ACC112 (cell line): ENCODE measurements at regions not wholly inside any gene's neighbourhood (a gene's known extent, or its start where the extent isn't known, plus 50 kb on each side); places are given as distances from the start of the nearest gene placed in this dataset.

Experiments used
- H2AFZ ChIP-seq: fragments of 200-600 bp; sonication (generic); one replicate; pipeline ENCODE4 v1.6.0; 2017; ENCODE audit warnings: antibody characterized with exemption, low read length; ENCODE audit not compliant: unreplicated experiment
- H3K27ac ChIP-seq: fragments of 200-600 bp; sonication (generic); 2 replicates; pipeline ENCODE4 v1.5.1; 2014; ENCODE audit warnings: low read depth, mild to moderate bottlenecking, antibody characterized with exemption, low read length, moderate library complexity
- H3K27me3 ChIP-seq: fragments of 200-600 bp; sonication (generic); 2 replicates; pipeline ENCODE4 v1.6.1; 2014; ENCODE audit warnings: mild to moderate bottlenecking, antibody characterized with exemption, low read length, moderate library complexity, mixed read lengths; ENCODE audit not compliant: insufficient read depth
- H3K36me3 ChIP-seq: fragments of 200-600 bp; sonication (generic); 2 replicates; pipeline ENCODE4 v1.6.1; 2016; ENCODE audit warnings: mild to moderate bottlenecking, antibody characterized with exemption, low read length, moderate library complexity, mixed read lengths; ENCODE audit not compliant: insufficient read depth
- H3K4me1 ChIP-seq: fragments of 200-600 bp; sonication (generic); one replicate; pipeline ENCODE4 v1.6.1; 2016; ENCODE audit warnings: low read length, mixed read lengths; ENCODE audit not compliant: insufficient read depth, unreplicated experiment, control insufficient read depth
- H3K4me3 ChIP-seq: fragments of 200-600 bp; sonication (generic); 2 replicates; pipeline ENCODE4 v1.5.1; 2014; ENCODE audit warnings: mild to moderate bottlenecking, low read depth, low read length
- H3K79me2 ChIP-seq: fragments of 200-600 bp; sonication (generic); one replicate; pipeline ENCODE4 v1.6.0; 2016; ENCODE audit warnings: low read length; ENCODE audit not compliant: control insufficient read depth, unreplicated experiment, insufficient read depth

DNA sequence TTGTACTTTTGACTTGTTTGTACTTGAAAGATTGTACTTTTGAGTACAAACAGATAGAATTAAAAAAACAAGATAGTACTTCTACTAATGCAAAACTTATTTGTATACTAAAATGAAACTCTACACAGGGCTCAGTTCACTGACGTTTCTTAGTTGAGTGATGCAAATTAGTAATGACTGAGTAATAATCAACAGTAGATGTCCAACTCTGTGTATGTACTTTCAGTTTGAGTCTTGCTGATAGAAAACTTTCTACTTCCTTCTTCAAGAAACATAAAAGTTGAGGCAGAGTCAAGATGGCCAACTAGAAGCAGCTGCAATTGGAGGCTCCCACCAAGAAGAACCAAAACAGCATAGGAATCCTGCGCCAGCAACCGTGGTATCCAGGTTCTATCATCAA lies 585.0 kb downstream of the NR4A2 start:
- Histone ChIP-seq H3K27me3 (no peaks in the 10 kb centered on the region), H3K36me3 (no peaks in the 10 kb centered on the region), H3K4me1 (no peaks in the 10 kb centered on the region), H2AFZ (no peak overlapping the region), H3K4me3 (no peak overlapping the region), H3K79me2 (no peaks in the 10 kb centered on the region), H3K27ac (no peak overlapping the region)

GRCh38 chr2:155733091-155733853 lies 599.2 kb downstream of the NR4A2 start:
- Histone ChIP-seq H3K27me3 (no peaks in the 10 kb centered on the region), H2AFZ (no peak overlapping the region), H3K36me3 (no peaks in the 10 kb centered on the region), H3K4me1 (no peaks in the 10 kb centered on the region), H3K27ac (no peak overlapping the region), H3K79me2 (no peaks in the 10 kb centered on the region), H3K4me3 (no peak overlapping the region)

GRCh38 chr2:155730804-155731203 lies 601.7 kb downstream of the NR4A2 start:
- Histone ChIP-seq H3K36me3 (no peaks in the 10 kb centered on the region), H3K79me2 (no peaks in the 10 kb centered on the region), H2AFZ (no peak overlapping the region), H3K4me3 (no peak overlapping the region), H3K27ac (no peak overlapping the region), H3K27me3 (no peaks in the 10 kb centered on the region), H3K4me1 (no peaks in the 10 kb centered on the region)

GRCh38 chr2:155727187-155727895 lies 605.2 kb downstream of the NR4A2 start:
- Histone ChIP-seq H3K27ac (no peak overlapping the region), H2AFZ (no peak overlapping the region), H3K4me3 (no peak overlapping the region), H3K36me3 (no peaks in the 10 kb centered on the region), H3K79me2 (no peaks in the 10 kb centered on the region), H3K27me3 (no peaks in the 10 kb centered on the region), H3K4me1 (no peaks in the 10 kb centered on the region)

GRCh38 chr2:155722290-155722689 lies 610.2 kb downstream of the NR4A2 start:
- no peak overlapping the region for H3K27ac ChIP-seq
- H3K79me2 ChIP-seq = no peaks in the 10 kb centered on the region
- H3K36me3 ChIP-seq = no peaks in the 10 kb centered on the region
- no peaks in the 10 kb centered on the region for H3K4me1 ChIP-seq
- H2AFZ ChIP-seq = no peak overlapping the region
- H3K27me3 ChIP-seq = no peaks in the 10 kb centered on the region
- no peak overlapping the region for H3K4me3 ChIP-seq

DNA sequence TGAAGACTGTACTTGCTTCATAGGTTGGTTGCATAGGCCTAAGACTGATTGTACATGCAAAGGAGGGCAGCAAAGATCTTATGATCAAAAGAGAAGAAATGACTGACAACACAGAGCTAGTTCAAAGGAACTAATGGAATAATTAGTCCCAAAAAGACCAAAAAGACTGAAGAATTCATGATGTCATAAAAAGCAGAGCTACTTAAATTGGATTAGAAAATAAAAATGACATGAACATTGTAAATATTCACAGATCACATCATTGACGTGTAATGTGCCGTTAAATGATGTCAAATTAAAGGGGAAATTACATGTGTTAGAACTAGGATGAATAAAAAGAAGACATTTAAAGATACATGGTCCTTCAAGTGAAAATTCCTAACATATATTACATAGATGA lies 616.8 kb downstream of the NR4A2 start:
- Histone ChIP-seq H3K27me3 (no peaks in the 10 kb centered on the region), H3K36me3 (no peaks in the 10 kb centered on the region), H3K4me3 (no peak overlapping the region), H3K79me2 (no peaks in the 10 kb centered on the region), H3K27ac (no peak overlapping the region), H3K4me1 (no peaks in the 10 kb centered on the region), H2AFZ (no peak overlapping the region)

DNA sequence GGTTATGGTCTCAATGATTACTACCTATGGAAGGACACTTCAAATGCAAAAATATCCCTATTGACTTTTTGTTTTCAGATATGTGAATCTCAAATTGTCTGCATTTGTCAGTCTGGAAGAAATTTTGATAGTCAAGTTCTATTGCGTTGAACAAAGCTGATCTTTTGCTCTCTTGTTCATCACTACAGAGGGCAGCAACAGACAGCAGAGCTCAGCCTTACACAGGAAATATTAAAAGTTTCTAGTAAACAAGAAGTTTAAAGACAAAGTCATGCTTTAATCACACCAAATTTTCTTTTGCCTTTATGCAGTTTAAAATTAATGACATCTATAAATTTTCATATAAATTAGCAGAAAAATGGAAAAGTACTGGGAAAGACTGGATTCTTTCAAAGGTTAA lies 617.5 kb downstream of the NR4A2 start:
- H3K4me3 ChIP-seq = no peak overlapping the region
- no peaks in the 10 kb centered on the region for H3K79me2 ChIP-seq
- H2AFZ ChIP-seq = no peak overlapping the region
- no peaks in the 10 kb centered on the region for H3K36me3 ChIP-seq
- no peaks in the 10 kb centered on the region for H3K27me3 ChIP-seq
- no peaks in the 10 kb centered on the region for H3K4me1 ChIP-seq
- no peak overlapping the region for H3K27ac ChIP-seq

- no peaks in the 10 kb centered on the region for H3K27me3 ChIP-seq
- H3K4me1 ChIP-seq = no peaks in the 10 kb centered on the region
- H3K4me3 ChIP-seq = no peak overlapping the region
- H3K36me3 ChIP-seq = no peaks in the 10 kb centered on the region
- no peaks in the 10 kb centered on the region for H3K79me2 ChIP-seq
- no peak overlapping the region for H3K27ac ChIP-seq
- no peak overlapping the region for H2AFZ ChIP-seq
Measured at GRCh38 chr2:155708071-155708470, 624.5 kb downstream of the NR4A2 start.

DNA sequence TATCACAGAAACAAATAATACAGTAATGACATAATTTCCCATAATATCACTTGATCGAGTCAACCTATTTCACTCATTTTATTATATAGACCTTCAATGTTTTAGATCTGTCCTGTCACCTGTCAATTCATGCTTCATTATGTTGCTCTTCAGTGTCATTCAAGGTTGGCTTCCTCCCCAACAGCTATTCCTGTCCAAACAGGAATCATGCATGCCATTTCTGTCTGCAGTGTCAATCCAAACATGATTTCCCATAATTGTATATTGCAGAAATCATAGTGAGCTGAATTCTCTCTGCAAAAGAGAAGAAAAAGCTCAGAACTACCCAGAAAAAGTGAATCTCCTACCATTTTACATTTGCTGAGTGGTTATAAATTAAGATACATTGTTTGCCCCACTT lies 628.6 kb downstream of the NR4A2 start:
- no peaks in the 10 kb centered on the region for H3K36me3 ChIP-seq
- no peaks in the 10 kb centered on the region for H3K4me1 ChIP-seq
- no peak overlapping the region for H3K27ac ChIP-seq
- no peaks in the 10 kb centered on the region for H3K27me3 ChIP-seq
- no peak overlapping the region for H2AFZ ChIP-seq
- no peaks in the 10 kb centered on the region for H3K79me2 ChIP-seq
- no peak overlapping the region for H3K4me3 ChIP-seq

DNA sequence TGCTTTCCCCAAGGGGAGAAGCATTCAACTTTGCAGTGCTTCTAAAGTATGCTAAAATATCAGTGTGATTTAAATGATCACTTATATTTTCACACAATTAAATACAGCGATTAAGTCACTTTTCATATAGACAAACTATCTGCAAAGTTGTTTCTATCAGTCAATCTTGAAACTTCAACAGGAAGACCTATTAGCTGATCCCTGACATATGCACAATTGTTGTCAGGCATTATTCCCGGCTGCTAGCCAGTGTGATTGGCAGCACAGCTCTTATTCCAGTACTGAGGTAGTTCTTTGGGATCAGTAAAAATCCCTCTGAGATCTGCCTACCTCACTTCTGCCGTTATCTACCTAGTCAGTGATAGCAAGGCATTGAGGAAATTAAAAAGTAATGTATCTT lies 629.5 kb downstream of the NR4A2 start:
- H3K27me3 ChIP-seq = no peaks in the 10 kb centered on the region
- no peak overlapping the region for H3K4me3 ChIP-seq
- H2AFZ ChIP-seq = no peak overlapping the region
- H3K27ac ChIP-seq = no peak overlapping the region
- no peaks in the 10 kb centered on the region for H3K4me1 ChIP-seq
- no peaks in the 10 kb centered on the region for H3K36me3 ChIP-seq
- H3K79me2 ChIP-seq = no peaks in the 10 kb centered on the region

- no peak overlapping the region for H3K27ac ChIP-seq
- H3K36me3 ChIP-seq = no peaks in the 10 kb centered on the region
- H3K27me3 ChIP-seq = no peaks in the 10 kb centered on the region
- no peak overlapping the region for H2AFZ ChIP-seq
- no peaks in the 10 kb centered on the region for H3K4me1 ChIP-seq
- H3K4me3 ChIP-seq = no peak overlapping the region
- H3K79me2 ChIP-seq = no peaks in the 10 kb centered on the region
Measured at GRCh38 chr2:155701721-155702120, 630.8 kb downstream of the NR4A2 start.
